ENCODE measurements at regions not wholly inside any gene's neighbourhood (a gene's known extent, or its start where the extent isn't known, plus 50 kb on each side); places are given as distances from the start of the nearest gene placed in this dataset.
A peak's percentile ranks its signal among the peaks of the same experiment; 100 is the strongest.

DNA sequence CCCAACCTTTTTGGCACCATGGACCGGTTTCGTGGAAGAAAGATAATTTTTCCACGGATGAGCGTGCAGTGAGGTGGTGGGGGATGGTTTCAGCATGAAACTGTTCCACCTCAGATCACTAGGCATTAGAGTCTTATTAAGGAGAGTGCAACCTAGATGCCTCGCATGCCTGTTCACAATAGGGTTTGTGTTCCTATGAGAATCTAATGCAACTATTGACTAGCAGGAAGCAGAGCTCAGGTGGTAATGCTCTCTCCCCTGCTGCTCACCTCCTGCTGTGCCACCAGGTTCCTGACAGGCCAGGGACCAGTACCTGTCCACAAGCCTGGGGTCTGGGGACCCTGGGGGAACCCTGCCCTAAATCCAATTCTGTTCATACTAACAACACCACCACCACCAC is 377.8 kb downstream of the OLFM3 start:
- H3K36me3 ChIP-seq (ENCODE audit: low read depth), result no peaks in the 10 kb centered on the region
- DNase-seq (ENCODE audit: low spot score) (no peak), ATAC-seq (ENCODE audit: low read depth) (no peak)
- H3K4me1 ChIP-seq (ENCODE audit: insufficient read depth, poor library complexity, severe bottlenecking), result no peaks in the 10 kb centered on the region
- H3K9me3 ChIP-seq (ENCODE audit: severe bottlenecking), result no peaks in the 10 kb centered on the region
- H3K4me3 ChIP-seq (ENCODE audit: severe bottlenecking), result no peak overlapping the region
- no peaks in the 10 kb centered on the region for H3K27me3 ChIP-seq (ENCODE audit: insufficient read depth, poor library complexity, severe bottlenecking)
- no peak overlapping the region for H3K27ac ChIP-seq (ENCODE audit: poor library complexity, severe bottlenecking)
- TF ChIP-seq CTCF (IDR thresholded peaks at IDR 0.05; ENCODE audit: poor library complexity, severe bottlenecking), result no peak

DNA sequence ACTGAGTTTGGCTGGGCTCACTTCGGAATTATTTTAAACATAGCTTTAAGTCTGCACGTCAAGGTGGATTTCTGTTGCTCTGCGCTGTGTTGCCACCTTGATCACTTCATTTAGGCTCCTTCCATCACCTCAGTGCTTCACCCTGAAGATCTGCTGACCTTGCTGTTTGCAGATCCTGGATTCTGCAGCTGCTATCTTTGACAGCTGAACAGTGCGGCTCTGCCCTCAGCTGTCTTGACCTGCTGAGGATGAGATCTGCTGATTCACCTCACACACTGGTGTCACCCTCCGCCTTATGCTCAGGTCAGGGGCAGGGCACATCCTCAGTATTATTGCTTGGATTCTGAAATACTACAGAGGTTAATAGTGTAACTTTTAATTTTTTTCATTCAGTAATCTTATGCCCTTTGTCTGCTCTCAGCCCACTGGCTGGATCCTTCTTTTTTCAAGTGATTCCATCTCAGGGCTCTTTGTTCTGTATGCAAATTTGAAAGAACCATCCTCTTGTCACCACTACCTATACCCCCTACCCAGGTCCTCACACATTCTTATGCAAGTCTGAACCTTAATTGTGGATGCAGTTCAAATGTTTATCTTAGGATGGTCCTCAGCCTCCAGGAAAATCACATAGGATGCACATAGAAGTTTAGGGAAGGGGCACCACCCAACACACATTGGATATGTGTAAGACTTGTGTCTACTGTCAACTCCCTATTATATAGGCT is 364.0 kb downstream of the OLFM3 start:
- Histone ChIP-seq H3K27me3 (ENCODE audit: insufficient read depth, poor library complexity, severe bottlenecking) (no peaks in the 10 kb centered on the region), H3K9me3 (ENCODE audit: severe bottlenecking) (no peaks in the 10 kb centered on the region), H3K4me3 (ENCODE audit: severe bottlenecking) (no peak overlapping the region), H3K36me3 (ENCODE audit: low read depth) (no peaks in the 10 kb centered on the region), H3K4me1 (ENCODE audit: insufficient read depth, poor library complexity, severe bottlenecking) (no peaks in the 10 kb centered on the region), H3K27ac (ENCODE audit: poor library complexity, severe bottlenecking) (no peak overlapping the region)
- ATAC-seq (ENCODE audit: low read depth) (no peak), DNase-seq (ENCODE audit: low spot score) (no peak)
- TF ChIP-seq CTCF (IDR thresholded peaks at IDR 0.05; ENCODE audit: poor library complexity, severe bottlenecking), result no peak

- TF ChIP-seq CTCF (IDR thresholded peaks at IDR 0.05; ENCODE audit: poor library complexity, severe bottlenecking), result no peak
- DNase-seq (ENCODE audit: low spot score), result no peak
- no peaks in the 10 kb centered on the region for H3K4me1 ChIP-seq (ENCODE audit: insufficient read depth, poor library complexity, severe bottlenecking)
- H3K4me3 ChIP-seq (ENCODE audit: severe bottlenecking), result no peak overlapping the region
- ATAC-seq (ENCODE audit: low read depth), result no peak
- no peaks in the 10 kb centered on the region for H3K9me3 ChIP-seq (ENCODE audit: severe bottlenecking)
- H3K27me3 ChIP-seq (ENCODE audit: insufficient read depth, poor library complexity, severe bottlenecking), result peaks cover 4% of the 10 kb centered on the region
- H3K36me3 ChIP-seq (ENCODE audit: low read depth), result no peaks in the 10 kb centered on the region
- no peak overlapping the region for H3K27ac ChIP-seq (ENCODE audit: poor library complexity, severe bottlenecking)
These were observed 350.9 kb downstream of the OLFM3 start for GRCh38 chr1:101645810-101646209.

DNA sequence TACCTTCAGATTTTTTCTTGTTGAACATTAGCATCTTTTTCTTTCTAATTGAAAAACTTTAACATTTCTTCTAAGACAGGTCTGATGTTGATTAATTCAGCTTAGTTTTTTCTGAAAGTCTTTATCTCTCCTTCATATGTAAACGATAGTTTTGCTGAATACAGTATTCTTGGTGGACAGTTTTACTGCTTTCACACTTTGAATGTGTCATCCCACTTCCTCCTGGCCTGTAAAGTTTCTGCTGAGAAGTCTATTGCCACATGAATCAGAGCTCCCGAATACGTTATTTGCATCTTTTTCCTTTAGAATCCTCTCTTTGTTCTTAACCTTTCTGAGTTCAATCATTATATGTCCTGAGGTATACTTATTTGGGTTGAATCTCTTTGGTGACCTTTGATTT is 344.2 kb downstream of the OLFM3 start:
- Histone ChIP-seq H3K4me1 (ENCODE audit: insufficient read depth, poor library complexity, severe bottlenecking) (no peaks in the 10 kb centered on the region), H3K27me3 (ENCODE audit: insufficient read depth, poor library complexity, severe bottlenecking) (peaks cover 9% of the 10 kb centered on the region), H3K36me3 (ENCODE audit: low read depth) (no peaks in the 10 kb centered on the region), H3K9me3 (ENCODE audit: severe bottlenecking) (peaks cover 2% of the 10 kb centered on the region), H3K27ac (ENCODE audit: poor library complexity, severe bottlenecking) (no peak overlapping the region), H3K4me3 (ENCODE audit: severe bottlenecking) (no peak overlapping the region)
- no peak for TF ChIP-seq CTCF (IDR thresholded peaks at IDR 0.05; ENCODE audit: poor library complexity, severe bottlenecking)
- DNase-seq (ENCODE audit: low spot score) (no peak), ATAC-seq (ENCODE audit: low read depth) (no peak)

DNA sequence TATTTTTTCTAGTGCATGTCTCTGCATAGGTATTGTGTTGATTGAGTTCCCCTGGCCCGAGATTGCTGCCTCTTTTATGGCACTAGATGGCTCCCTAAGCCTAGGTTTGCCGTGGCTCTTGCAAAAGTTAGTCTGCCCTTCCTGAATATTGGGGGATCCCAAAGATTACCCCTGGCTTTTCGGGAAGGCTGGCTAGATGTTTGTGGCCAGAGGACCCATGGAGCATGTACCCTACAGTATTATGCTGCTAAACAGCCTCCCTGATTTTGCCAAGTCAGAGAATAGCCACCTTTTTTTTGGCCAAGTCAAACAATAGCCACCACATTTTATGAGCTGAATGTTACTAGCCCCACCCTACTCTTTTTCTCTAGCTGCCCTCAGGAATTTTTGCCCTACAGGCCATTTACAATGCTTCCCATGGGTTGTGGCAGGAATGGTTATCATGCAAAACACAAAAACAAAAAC is 343.2 kb downstream of the OLFM3 start:
- no peak for DNase-seq (ENCODE audit: low spot score)
- no peak overlapping the region for H3K4me3 ChIP-seq (ENCODE audit: severe bottlenecking)
- H3K4me1 ChIP-seq (ENCODE audit: insufficient read depth, poor library complexity, severe bottlenecking), result no peaks in the 10 kb centered on the region
- H3K9me3 ChIP-seq (ENCODE audit: severe bottlenecking), result peaks cover 2% of the 10 kb centered on the region
- no peak overlapping the region for H3K27ac ChIP-seq (ENCODE audit: poor library complexity, severe bottlenecking)
- TF ChIP-seq CTCF (IDR thresholded peaks at IDR 0.05; ENCODE audit: poor library complexity, severe bottlenecking), result peak; percentile 73
- peaks cover 9% of the 10 kb centered on the region for H3K27me3 ChIP-seq (ENCODE audit: insufficient read depth, poor library complexity, severe bottlenecking)
- no peaks in the 10 kb centered on the region for H3K36me3 ChIP-seq (ENCODE audit: low read depth)
- peak; percentile 57; the same call in 1 of the 3 replicates for ATAC-seq (ENCODE audit: low read depth)
